ENCODE measurements at regions not wholly inside any gene's neighbourhood (a gene's known extent, or its start where the extent isn't known, plus 50 kb on each side); places are given as distances from the start of the nearest gene placed in this dataset.

- Histone ChIP-seq H3T11ph (ENCODE audit: low read length) (no peak overlapping the region), H2BK5ac (ENCODE audit: insufficient read length, low read length) (no peak overlapping the region), H3K4me2 (ENCODE audit: insufficient read depth, insufficient read length, low read length) (no peak overlapping the region), H3K4ac (ENCODE audit: low read depth, low read length) (no peak overlapping the region), H3K27ac (ENCODE audit: insufficient read length, low read depth, low read length) (no peak overlapping the region), H3K27me3 (ENCODE audit: insufficient read depth, low read length) (peaks cover 4% of the 10 kb centered on the region; the same call in 1 of the 2 replicates), H3K79me1 (ENCODE audit: insufficient read depth, low read depth, low read length, poor library complexity, severe bottlenecking) (no peaks in the 10 kb centered on the region), H2AFZ (ENCODE audit: low read length) (no peak overlapping the region), H2AK5ac (ENCODE audit: insufficient read length, low read length) (no peak overlapping the region), H2BK15ac (ENCODE audit: low read depth, low read length) (no peak overlapping the region), H3K23me2 (ENCODE audit: insufficient read length, low read depth, low read length, poor library complexity, severe bottlenecking) (peaks cover 4% of the 10 kb centered on the region), H3K4me1 (ENCODE audit: insufficient read depth, low read length) (no peaks in the 10 kb centered on the region), H4K91ac (ENCODE audit: insufficient read length, low read depth, low read length) (no peak overlapping the region), H3K9ac (ENCODE audit: extremely low read depth, insufficient read length, low read length) (no peak overlapping the region), H3K56ac (ENCODE audit: insufficient read length, low read depth, low read length) (no peak overlapping the region), H3K9me3 (ENCODE audit: control insufficient read depth, low read depth, low read length) (no peaks in the 10 kb centered on the region), H3K23ac (ENCODE audit: insufficient read length, low read depth, low read length) (no peak overlapping the region), H2BK20ac (ENCODE audit: low read depth, low read length, poor library complexity, severe bottlenecking) (no peak overlapping the region), H4K8ac (replicated peaks; ENCODE audit: insufficient read length, low read depth, low read length) (no peak overlapping the region), H3K18ac (ENCODE audit: insufficient read length, low read depth, low read length) (no peak overlapping the region), H3K14ac (ENCODE audit: insufficient read depth, low read length) (no peak overlapping the region), H4K5ac (ENCODE audit: insufficient read length, low read depth, low read length) (no peak overlapping the region), H2BK120ac (ENCODE audit: low read depth, low read length, poor library complexity, severe bottlenecking) (no peak overlapping the region), H4K20me1 (ENCODE audit: control insufficient read depth, insufficient read depth, insufficient read length) (no peaks in the 10 kb centered on the region), H3K79me2 (ENCODE audit: insufficient read depth, low read length) (no peaks in the 10 kb centered on the region), H2BK12ac (ENCODE audit: insufficient read length, low read depth, low read length) (no peak overlapping the region)
- Mint-ChIP-seq H3K36me3 (ENCODE audit: insufficient read depth in 1 of 3, low read depth in 3 of 3) (no peaks in the 10 kb centered on the region), H3K27ac (no peak overlapping the region), H3K9me3 (no peaks in the 10 kb centered on the region), H3K4me1 (peaks cover 5% of the 10 kb centered on the region in 2 experiments), H3K27me3 (ENCODE audit: low read depth) (peaks cover 47% of the 10 kb centered on the region), H3K4me3 (no peak overlapping the region)
- WGBS (ENCODE audit: extremely low coverage, insufficient read length, low lambda C conversion rate): no CpG with 5 or more reads among the region's 11 CpGs
- TF ChIP-seq CTCF (conservative IDR thresholded peaks at IDR 0.05): no peak
- DNase-seq: no peak
These were observed 83.6 kb upstream of the PPARA start for GRCh38 chr22:46066691-46067090.
